ENCODE measurements at regions not wholly inside any gene's neighbourhood (a gene's known extent, or its start where the extent isn't known, plus 50 kb on each side); places are given as distances from the start of the nearest gene placed in this dataset.

DNA sequence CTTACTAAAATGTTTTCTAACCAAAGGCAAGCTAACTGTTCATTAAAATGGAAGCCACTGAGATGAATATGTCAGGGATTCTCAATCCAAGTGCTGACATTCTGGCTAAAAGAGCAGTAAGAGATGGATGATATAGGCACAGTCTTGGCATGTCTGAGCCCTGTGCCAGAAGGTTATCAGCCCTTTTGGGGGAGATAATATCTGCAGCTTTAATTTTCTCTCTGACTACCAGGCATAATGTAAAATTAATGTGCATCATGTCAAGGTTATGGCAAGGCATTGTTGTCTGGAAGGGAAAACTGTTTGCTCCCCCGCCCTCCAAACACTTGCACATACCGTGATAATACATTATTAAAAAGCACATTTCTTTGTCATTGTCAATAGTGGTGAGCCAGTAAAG, 609.8 kb downstream of the ZNF608 start:
- ATAC-seq (no peak), DNase-seq (no peak)
- no peak overlapping the region for H3K27ac Mint-ChIP-seq
- no peaks in the 10 kb centered on the region for H3K36me3 Mint-ChIP-seq (ENCODE audit: low read depth)
- no peaks in the 10 kb centered on the region for H3K9me3 Mint-ChIP-seq
- no peaks in the 10 kb centered on the region for H3K4me1 Mint-ChIP-seq
- no peaks in the 10 kb centered on the region for H3K27me3 Mint-ChIP-seq
- no peak overlapping the region for H3K4me3 Mint-ChIP-seq

DNA sequence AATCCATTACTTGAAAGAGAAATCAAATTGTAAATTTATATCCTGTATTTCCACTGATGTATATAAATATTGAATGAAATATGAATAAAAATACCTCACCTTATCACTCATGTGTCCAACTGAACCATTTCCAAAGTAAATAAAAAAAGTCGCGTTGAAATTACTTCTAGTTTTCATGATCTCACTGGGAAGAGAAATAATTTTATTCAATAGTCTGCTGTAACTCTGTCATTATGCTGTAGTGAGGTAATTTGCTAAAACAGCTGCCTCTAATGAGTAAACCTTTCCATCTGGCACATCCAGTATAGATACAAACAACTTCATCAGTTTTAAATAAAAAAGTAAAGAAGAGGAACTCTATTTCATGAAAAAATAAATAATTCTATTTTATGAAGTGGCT, 611.5 kb downstream of the ZNF608 start:
- no peaks in the 10 kb centered on the region for H3K4me1 Mint-ChIP-seq
- ATAC-seq (no peak), DNase-seq (no peak)
- H3K36me3 Mint-ChIP-seq (ENCODE audit: low read depth) = no peaks in the 10 kb centered on the region
- no peaks in the 10 kb centered on the region for H3K27me3 Mint-ChIP-seq
- no peaks in the 10 kb centered on the region for H3K9me3 Mint-ChIP-seq
- no peak overlapping the region for H3K27ac Mint-ChIP-seq
- H3K4me3 Mint-ChIP-seq = no peak overlapping the region

DNA sequence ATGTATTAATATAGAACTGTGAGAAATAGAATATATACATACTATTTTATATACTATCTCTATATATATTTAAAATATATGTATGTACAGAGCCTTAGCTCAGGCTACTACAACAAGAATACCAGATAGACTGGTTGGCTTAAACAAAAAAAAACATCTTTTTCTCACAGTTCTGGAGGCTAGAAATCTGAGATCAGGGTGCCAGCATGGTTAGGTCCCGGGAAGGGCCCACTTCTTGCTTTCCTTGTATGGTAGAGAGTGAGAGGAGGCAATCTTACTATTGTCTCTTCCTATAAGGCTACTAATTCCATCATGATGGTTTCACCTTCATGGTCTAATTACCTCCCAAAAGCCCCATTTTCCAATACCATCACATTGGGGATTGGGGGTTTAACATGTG, 613.0 kb downstream of the ZNF608 start:
- no peaks in the 10 kb centered on the region for H3K9me3 Mint-ChIP-seq
- H3K27ac Mint-ChIP-seq = no peak overlapping the region
- H3K27me3 Mint-ChIP-seq = no peaks in the 10 kb centered on the region
- DNase-seq (no peak), ATAC-seq (no peak)
- H3K4me1 Mint-ChIP-seq = no peaks in the 10 kb centered on the region
- no peaks in the 10 kb centered on the region for H3K36me3 Mint-ChIP-seq (ENCODE audit: low read depth)
- no peak overlapping the region for H3K4me3 Mint-ChIP-seq

DNA sequence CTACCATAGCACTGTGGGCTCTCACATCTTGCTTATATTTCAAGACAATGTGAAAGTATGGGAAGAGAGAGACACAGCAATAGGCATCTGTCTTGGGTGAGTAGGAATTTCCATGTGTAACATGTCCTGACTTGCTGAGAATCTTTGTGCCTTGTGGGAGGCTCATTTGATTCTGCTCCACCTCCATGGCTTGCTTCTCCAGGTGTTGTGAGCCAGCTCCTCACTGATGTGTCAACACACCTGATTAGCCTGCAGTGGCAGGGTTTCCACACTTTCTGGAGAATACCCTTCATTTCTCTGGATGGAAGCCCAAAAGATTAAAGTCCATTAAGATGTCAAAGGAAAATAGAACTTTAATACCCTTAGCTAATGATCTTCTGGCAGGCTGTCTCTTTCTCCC, 613.6 kb downstream of the ZNF608 start:
- H3K27ac Mint-ChIP-seq = no peak overlapping the region
- no peak for ATAC-seq
- no peak overlapping the region for H3K4me3 Mint-ChIP-seq
- no peaks in the 10 kb centered on the region for H3K4me1 Mint-ChIP-seq
- H3K27me3 Mint-ChIP-seq = no peaks in the 10 kb centered on the region
- no peaks in the 10 kb centered on the region for H3K9me3 Mint-ChIP-seq
- no peak for DNase-seq
- no peaks in the 10 kb centered on the region for H3K36me3 Mint-ChIP-seq (ENCODE audit: low read depth)

DNA sequence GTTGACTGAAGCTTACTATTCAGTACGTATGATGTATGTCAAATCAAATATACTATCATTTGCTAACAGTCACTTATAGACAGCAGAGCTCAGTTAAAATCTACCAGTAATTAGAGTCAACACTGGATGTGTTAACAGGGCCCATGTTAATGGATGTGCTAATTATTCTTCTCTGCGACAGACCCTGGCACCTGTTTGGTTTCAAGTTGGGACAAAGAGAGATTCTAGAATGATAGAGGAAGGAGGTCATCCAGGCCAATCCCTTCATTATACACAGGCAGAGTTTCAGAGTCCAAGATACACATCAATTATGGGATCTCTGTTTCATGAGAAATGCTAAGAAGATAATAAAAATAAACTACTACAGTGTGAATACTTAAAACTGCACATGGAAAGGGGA, 615.0 kb downstream of the ZNF608 start:
- no peaks in the 10 kb centered on the region for H3K4me1 Mint-ChIP-seq
- no peak overlapping the region for H3K27ac Mint-ChIP-seq
- no peaks in the 10 kb centered on the region for H3K27me3 Mint-ChIP-seq
- no peaks in the 10 kb centered on the region for H3K36me3 Mint-ChIP-seq (ENCODE audit: low read depth)
- DNase-seq (no peak), ATAC-seq (no peak)
- H3K9me3 Mint-ChIP-seq = no peaks in the 10 kb centered on the region
- no peak overlapping the region for H3K4me3 Mint-ChIP-seq

DNA sequence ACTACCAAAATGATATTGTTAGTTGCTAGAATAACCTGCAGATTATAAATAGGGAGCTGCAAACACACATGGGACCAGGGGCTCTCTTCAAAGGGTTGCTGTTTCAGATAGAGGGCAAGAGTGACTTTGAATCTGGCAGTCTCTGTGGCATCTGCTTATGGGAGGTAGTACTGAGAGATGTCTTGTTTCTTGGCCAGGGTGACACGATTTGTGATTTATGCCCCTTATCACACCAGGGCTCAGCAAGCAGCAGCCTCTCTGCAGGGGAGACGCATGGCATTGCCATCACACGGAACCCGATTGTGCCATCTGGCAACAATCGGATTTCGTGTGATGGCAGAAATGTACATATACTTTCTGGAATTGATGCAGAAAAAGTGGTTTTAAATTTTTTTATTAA, 615.6 kb downstream of the ZNF608 start:
- H3K27me3 Mint-ChIP-seq = no peaks in the 10 kb centered on the region
- ATAC-seq (no peak), DNase-seq (no peak)
- H3K27ac Mint-ChIP-seq = no peak overlapping the region
- no peak overlapping the region for H3K4me3 Mint-ChIP-seq
- H3K4me1 Mint-ChIP-seq = no peaks in the 10 kb centered on the region
- no peaks in the 10 kb centered on the region for H3K9me3 Mint-ChIP-seq
- H3K36me3 Mint-ChIP-seq (ENCODE audit: low read depth) = no peaks in the 10 kb centered on the region

DNA sequence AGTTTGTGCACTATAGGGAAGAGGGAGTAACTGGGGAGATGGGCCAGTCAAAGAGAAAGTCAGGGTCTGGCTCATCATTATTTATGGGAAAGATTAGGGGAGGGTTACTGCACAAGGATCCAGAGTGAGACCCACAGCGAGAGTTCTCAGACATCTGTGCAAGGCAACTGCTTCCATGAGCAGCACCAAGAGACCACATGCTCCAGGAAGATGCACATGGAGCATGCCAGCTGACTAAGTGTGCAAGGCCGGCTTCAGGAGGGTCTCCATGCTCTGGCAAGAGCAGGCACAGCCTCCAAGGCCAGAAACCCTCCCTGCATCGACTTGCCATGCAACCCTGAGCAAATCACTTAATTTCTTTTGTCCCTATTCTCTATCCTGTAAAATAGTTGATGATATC, 616.9 kb downstream of the CSNK1G3 start:
- H3K27ac Mint-ChIP-seq = no peak overlapping the region
- H3K9me3 Mint-ChIP-seq = no peaks in the 10 kb centered on the region
- H3K36me3 Mint-ChIP-seq (ENCODE audit: low read depth) = no peaks in the 10 kb centered on the region
- DNase-seq (no peak), ATAC-seq (no peak)
- no peaks in the 10 kb centered on the region for H3K27me3 Mint-ChIP-seq
- H3K4me3 Mint-ChIP-seq = no peak overlapping the region
- H3K4me1 Mint-ChIP-seq = no peaks in the 10 kb centered on the region

DNA sequence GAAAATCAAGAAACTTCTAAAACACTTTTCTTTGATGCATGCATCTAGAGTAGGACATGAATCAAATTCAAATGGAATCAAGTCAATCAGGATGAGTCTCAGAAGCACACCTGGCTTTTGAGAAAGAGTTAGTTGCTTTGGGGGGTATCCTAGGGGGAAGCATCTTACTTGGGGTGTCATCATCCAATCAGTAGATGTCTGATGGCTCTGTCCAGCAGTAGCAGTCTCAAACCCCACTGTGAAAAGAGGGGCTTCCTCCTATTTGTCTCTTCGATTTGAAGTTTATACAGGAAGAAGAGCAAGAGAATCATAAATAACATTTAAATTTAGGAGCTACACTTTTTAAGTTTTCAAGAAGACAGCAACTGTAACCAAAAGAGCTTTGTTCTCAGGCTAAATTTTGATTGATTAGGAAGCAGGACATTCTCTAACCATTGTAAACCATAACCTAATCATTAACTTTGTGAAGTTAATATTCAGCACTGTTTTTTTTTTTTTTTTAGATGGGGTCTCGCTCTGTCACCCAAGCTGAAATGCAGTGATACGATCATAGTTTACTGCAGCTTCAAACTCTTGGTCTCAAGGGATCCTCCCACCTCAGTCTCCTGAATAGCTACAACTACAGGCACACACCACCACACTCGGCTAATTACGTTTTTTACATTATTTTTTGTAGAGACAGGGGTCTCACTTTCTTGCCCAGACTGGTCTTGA, 614.7 kb downstream of the CSNK1G3 start:
- no peaks in the 10 kb centered on the region for H3K36me3 Mint-ChIP-seq (ENCODE audit: low read depth)
- ATAC-seq (no peak), DNase-seq (no peak)
- H3K9me3 Mint-ChIP-seq = no peaks in the 10 kb centered on the region
- no peaks in the 10 kb centered on the region for H3K27me3 Mint-ChIP-seq
- no peaks in the 10 kb centered on the region for H3K4me1 Mint-ChIP-seq
- H3K27ac Mint-ChIP-seq = no peak overlapping the region
- no peak overlapping the region for H3K4me3 Mint-ChIP-seq

DNA sequence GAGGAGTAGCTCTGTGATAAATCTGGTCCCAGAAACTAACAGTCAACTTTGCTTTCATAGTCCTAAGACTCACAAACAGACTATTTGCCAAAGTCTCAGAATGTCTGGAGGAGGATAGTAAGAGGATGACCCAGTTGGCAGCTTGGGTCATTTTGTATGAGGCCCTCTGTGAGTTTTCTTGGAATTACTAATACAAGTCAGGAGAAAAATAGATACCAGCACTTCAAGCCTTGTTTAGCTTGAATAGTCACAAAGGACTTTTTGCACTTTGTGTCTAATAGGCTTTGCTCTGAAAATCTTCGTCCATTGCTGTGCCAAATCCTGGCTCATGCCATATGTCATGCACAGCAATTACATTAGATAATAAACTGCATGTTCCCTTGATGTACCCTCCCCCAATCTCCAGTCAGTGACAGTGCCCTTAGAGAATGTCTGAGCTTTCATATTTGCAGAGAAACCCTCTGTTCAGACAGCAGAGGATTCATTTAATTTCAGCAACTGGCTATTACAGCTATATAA, 612.8 kb downstream of the CSNK1G3 start:
- Mint-ChIP-seq H3K27ac (no peak overlapping the region), H3K27me3 (no peaks in the 10 kb centered on the region), H3K4me3 (no peak overlapping the region), H3K4me1 (no peaks in the 10 kb centered on the region), H3K9me3 (no peaks in the 10 kb centered on the region), H3K36me3 (ENCODE audit: low read depth) (no peaks in the 10 kb centered on the region)
- no peak for ATAC-seq
- DNase-seq = no peak

DNA sequence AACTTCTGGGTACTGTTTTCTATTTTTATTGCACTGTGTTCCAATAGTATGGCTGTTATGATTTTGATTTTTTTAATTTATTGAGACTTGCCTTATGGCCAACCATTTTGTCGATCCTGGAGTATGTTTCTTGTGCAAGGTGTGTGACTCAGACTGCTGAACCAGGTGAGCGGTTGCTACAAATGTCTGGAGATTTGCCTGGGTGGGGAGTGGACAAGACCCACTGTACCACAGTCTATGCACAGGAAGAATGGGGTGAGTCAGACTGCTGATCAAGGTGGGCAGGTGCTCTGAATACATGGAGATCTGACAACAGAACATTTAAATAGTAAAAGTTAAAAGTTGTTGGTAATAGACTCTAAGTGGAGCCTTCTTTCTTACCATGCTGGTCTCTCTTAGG, 609.2 kb downstream of the CSNK1G3 start:
- DNase-seq (no peak), ATAC-seq (no peak)
- Mint-ChIP-seq H3K4me3 (no peak overlapping the region), H3K9me3 (no peaks in the 10 kb centered on the region), H3K4me1 (no peaks in the 10 kb centered on the region), H3K27ac (no peak overlapping the region), H3K36me3 (ENCODE audit: low read depth) (no peaks in the 10 kb centered on the region), H3K27me3 (no peaks in the 10 kb centered on the region)

DNA sequence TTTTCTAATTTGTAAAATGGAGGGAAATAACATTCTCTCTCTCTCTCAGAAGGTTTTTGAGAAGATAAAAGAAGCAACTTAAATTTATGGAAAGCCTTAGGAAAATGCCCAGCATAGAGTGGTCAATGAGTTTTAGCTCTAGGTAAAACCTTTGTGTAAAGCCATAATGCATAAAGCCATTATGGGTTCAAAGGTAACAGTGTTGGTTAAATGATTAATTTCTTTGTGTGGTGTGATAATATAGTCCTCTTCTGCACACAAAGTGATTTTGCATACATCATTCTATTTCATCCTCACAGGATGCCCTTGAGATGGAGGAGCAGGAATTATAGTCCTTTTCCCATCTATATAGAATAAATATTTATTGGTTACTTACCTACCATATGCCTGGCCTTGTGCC, 602.9 kb downstream of the CSNK1G3 start:
- H3K4me1 Mint-ChIP-seq = no peaks in the 10 kb centered on the region
- no peak for ATAC-seq
- no peak overlapping the region for H3K4me3 Mint-ChIP-seq
- H3K27ac Mint-ChIP-seq = no peak overlapping the region
- H3K9me3 Mint-ChIP-seq = no peaks in the 10 kb centered on the region
- DNase-seq = no peak
- no peaks in the 10 kb centered on the region for H3K27me3 Mint-ChIP-seq
- no peaks in the 10 kb centered on the region for H3K36me3 Mint-ChIP-seq (ENCODE audit: low read depth)

DNA sequence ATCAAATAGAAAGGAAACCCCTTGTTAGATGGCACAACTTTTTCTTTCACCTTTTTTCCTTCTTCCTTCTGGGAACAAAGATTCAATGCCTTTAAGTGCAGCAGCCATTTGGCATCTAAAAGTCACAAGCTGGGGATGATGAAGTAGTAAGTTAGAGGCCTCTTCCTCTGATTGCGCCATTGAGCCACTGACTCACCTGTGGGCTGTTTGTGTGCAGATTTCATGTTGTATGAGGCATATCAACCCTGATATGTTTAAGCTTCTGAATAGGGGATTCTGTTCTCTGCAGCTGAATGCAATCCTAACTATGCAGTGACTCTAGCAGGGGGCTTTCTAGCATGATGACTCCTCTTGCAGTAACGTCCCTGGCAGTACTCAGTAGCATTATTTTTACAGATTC, 599.9 kb downstream of the CSNK1G3 start:
- ATAC-seq (no peak), DNase-seq (no peak)
- Mint-ChIP-seq H3K27ac (no peak overlapping the region), H3K4me3 (no peak overlapping the region), H3K27me3 (no peaks in the 10 kb centered on the region), H3K36me3 (ENCODE audit: low read depth) (no peaks in the 10 kb centered on the region), H3K9me3 (no peaks in the 10 kb centered on the region), H3K4me1 (no peaks in the 10 kb centered on the region)

DNA sequence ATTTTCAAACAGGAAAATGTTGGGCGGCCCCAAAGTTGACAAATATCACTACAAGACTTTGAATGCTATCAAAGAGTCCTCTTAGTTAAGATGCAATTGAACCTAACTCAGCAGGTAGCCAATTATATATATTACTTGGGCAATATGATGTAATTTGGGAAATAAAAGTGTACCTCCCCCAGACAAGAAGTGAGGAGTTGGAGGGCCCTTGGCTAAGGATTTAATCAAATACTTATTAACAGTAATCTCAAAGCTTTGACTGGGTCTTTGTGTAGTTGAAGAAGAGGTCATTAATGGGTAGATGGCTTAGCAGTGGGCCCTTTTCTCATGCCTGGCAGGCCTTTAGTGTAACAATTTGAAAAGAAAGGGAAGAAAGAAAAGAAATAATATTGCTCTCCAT, 599.0 kb downstream of the CSNK1G3 start:
- Mint-ChIP-seq H3K27me3 (no peaks in the 10 kb centered on the region), H3K9me3 (no peaks in the 10 kb centered on the region), H3K27ac (no peak overlapping the region), H3K36me3 (ENCODE audit: low read depth) (no peaks in the 10 kb centered on the region), H3K4me1 (no peaks in the 10 kb centered on the region), H3K4me3 (no peak overlapping the region)
- ATAC-seq (no peak), DNase-seq (no peak)

DNA sequence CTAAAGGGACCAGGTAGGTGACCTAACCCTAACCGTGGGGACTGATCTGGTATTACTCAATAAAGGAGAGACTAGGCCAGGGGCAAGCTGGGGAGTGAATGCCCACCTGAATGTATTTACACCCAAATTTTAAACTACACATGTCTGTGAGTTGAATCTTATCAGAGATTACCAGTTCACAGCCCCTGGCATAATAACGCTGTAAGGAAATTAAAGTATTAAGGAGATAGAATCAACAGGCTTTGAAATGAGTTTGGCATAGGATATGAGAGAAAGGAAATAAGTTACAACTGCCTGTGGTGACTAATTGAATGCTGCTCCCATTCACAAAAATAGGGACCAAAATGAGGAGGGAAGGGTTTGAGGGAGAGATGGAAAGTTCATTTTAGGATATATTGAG, 593.3 kb downstream of the CSNK1G3 start:
- H3K4me1 Mint-ChIP-seq = no peaks in the 10 kb centered on the region
- H3K27me3 Mint-ChIP-seq = no peaks in the 10 kb centered on the region
- no peak overlapping the region for H3K27ac Mint-ChIP-seq
- H3K9me3 Mint-ChIP-seq = no peaks in the 10 kb centered on the region
- ATAC-seq = no peak
- H3K4me3 Mint-ChIP-seq = no peak overlapping the region
- DNase-seq = no peak
- H3K36me3 Mint-ChIP-seq (ENCODE audit: low read depth) = no peaks in the 10 kb centered on the region

DNA sequence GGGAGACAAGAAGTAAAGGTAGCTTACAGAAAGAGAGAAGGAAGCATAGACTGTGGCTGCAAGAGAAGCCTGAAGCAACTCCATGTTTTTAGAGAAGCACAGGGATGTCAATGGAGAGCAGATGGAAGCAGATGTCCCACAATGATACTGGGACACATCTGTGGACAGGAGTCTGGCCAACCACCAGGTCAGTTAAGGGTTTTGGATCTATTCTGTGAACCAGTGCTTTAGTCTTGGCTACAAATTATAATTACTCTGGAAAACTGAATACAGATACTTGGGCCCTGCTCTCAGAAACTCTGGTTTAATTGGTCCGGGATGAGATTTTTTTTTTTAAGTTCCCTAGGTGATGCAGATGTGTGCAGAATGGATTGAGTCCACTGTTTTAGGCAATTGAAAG, 592.8 kb downstream of the CSNK1G3 start:
- Mint-ChIP-seq H3K27ac (no peak overlapping the region), H3K9me3 (no peaks in the 10 kb centered on the region), H3K4me3 (no peak overlapping the region), H3K4me1 (no peaks in the 10 kb centered on the region), H3K27me3 (no peaks in the 10 kb centered on the region), H3K36me3 (ENCODE audit: low read depth) (no peaks in the 10 kb centered on the region)
- ATAC-seq (no peak), DNase-seq (no peak)

DNA sequence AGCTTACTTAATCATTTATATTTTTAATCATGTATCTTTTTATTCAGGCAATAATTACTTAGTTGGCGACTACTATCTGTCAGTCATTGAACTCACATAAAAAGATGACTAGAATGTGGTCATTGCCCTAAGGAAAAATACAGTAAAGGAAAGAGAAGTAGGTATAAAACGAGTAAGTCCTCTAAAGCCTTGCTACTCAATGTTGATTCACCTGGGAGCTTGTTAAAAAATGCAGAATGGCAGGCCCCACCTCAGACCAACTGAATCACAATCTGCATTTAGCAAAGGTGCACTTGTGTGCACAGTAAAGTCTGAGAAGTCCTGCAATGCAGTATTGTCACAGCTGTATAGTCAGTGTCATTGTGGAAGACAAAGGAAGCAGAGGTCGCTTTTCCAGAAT, 592.4 kb downstream of the CSNK1G3 start:
- Mint-ChIP-seq H3K36me3 (ENCODE audit: low read depth) (no peaks in the 10 kb centered on the region), H3K27me3 (no peaks in the 10 kb centered on the region), H3K4me1 (no peaks in the 10 kb centered on the region), H3K27ac (no peak overlapping the region), H3K4me3 (no peak overlapping the region), H3K9me3 (no peaks in the 10 kb centered on the region)
- no peak for DNase-seq
- ATAC-seq = no peak
